IPS-15b (cell line): ENCODE measurements at regions not wholly inside any gene's neighbourhood (a gene's known extent, or its start where the extent isn't known, plus 50 kb on each side); places are given as distances from the start of the nearest gene placed in this dataset.

Experiments
- H3K27me3 ChIP-seq: one replicate; pipeline ENCODE4 v1.6.1; 2013; ENCODE audit warnings: low read length; ENCODE audit not compliant: control insufficient read depth, insufficient read depth
- H3K36me3 ChIP-seq: one replicate; pipeline ENCODE4 v1.6.1; 2013; ENCODE audit warnings: low read length; ENCODE audit not compliant: control insufficient read depth, insufficient read depth
- H3K4me1 ChIP-seq: one replicate; pipeline ENCODE4 v1.6.1; 2013; ENCODE audit warnings: mild to moderate bottlenecking, low read length; ENCODE audit not compliant: control insufficient read depth, insufficient read depth
- H3K4me3 ChIP-seq: one replicate; pipeline ENCODE4 v1.5.1; 2013; ENCODE audit warnings: low read depth, low read length
- H3K9ac ChIP-seq: one replicate; pipeline ENCODE4 v1.6.1; 2013; ENCODE audit warnings: low read depth, mild to moderate bottlenecking, low read length
- H3K9me3 ChIP-seq: one replicate; pipeline ENCODE4 v1.6.1; 2013; ENCODE audit warnings: mild to moderate bottlenecking, low read length; ENCODE audit not compliant: control insufficient read depth, insufficient read depth

- Histone ChIP-seq H3K9me3 (no peaks in the 10 kb centered on the region), H3K4me1 (no peaks in the 10 kb centered on the region), H3K36me3 (no peaks in the 10 kb centered on the region), H3K27me3 (peaks cover 9% of the 10 kb centered on the region), H3K9ac (no peak overlapping the region), H3K4me3 (no peak overlapping the region)
These were observed 160.9 kb downstream of the TRIM29 start for GRCh38 chr11:119976805-119977560.

DNA sequence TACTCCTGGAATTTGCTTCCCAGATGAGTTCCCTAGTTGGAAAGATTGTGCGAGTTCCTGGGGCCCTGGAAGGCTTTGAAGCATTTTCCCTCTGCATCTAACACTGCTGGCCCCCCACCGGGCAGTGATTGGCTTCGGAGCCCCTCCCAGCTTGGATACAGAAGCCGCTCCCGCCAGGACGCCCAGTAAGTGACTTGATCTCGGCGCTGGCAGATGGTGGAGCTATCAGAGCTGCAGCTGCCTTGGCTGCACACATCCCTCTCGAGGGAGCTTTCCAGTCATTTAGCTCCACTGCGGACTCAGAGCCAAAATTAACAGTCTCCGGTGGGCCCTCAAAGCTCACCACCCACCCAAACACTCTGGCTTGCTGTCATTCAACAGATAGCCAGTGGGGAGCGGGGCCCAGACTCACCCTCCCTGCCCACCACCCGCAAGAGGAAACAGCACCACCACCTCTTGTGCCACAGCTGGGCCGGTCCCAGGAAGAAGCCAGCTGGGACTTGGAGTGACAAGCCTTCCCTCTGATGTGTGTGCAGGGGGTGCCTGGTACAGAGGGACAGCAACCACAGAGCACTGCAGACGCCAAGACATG lies 162.3 kb downstream of the TRIM29 start:
- no peaks in the 10 kb centered on the region for H3K4me1 ChIP-seq
- no peak overlapping the region for H3K9ac ChIP-seq
- H3K27me3 ChIP-seq = peaks cover 9% of the 10 kb centered on the region

DNA sequence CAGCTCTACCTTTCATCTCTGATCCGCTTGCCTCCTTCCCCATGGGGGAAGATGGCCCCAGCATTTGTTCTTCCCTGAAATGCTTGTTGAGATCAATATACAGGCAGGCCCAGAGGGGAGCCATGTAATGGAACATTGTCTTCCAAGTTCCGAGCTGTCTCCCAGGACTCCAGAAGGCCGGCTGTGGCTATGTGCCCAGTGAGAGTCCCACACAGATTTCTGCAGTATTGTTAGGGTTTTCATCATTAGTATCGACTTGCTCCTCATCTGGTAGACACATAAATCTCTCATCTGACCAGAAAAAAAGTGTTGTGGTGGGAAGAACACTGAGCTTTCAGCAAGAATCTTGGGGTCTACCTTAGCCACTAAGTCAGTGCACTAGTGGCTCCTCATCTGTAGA lies 163.4 kb downstream of the TRIM29 start:
- H3K4me3 ChIP-seq = no peak overlapping the region
- no peak overlapping the region for H3K9ac ChIP-seq
- no peaks in the 10 kb centered on the region for H3K36me3 ChIP-seq
- H3K27me3 ChIP-seq = peaks cover 9% of the 10 kb centered on the region
- no peaks in the 10 kb centered on the region for H3K9me3 ChIP-seq
- no peaks in the 10 kb centered on the region for H3K4me1 ChIP-seq

More for the DNA sequence above, 162.3 kb downstream of the TRIM29 start:
- Histone ChIP-seq H3K9me3 (no peaks in the 10 kb centered on the region), H3K4me3 (no peak overlapping the region), H3K36me3 (no peaks in the 10 kb centered on the region)

DNA sequence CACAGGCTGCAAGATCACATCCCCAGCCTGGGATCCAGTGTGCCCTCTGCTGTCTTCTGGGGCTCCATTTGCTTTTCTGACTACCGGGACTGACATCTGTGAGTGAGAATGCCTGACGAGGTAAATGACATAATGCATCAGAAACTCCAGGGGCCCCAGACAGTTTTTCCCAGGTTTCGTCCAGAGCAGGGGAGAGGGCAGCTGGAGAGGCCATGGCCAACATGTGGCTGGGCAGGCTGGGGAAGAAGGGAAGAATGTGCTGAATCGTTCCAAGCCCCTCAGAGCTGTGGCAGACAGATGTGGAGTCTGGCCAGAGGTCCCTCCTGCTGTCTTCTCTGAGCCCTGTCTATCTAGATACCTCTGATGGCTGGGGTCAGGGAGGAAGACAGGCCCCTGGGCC lies 163.9 kb downstream of the TRIM29 start:
- peaks cover 9% of the 10 kb centered on the region for H3K27me3 ChIP-seq
- no peak overlapping the region for H3K4me3 ChIP-seq
- no peaks in the 10 kb centered on the region for H3K4me1 ChIP-seq
- H3K36me3 ChIP-seq = no peaks in the 10 kb centered on the region
- no peaks in the 10 kb centered on the region for H3K9me3 ChIP-seq
- no peak overlapping the region for H3K9ac ChIP-seq

DNA sequence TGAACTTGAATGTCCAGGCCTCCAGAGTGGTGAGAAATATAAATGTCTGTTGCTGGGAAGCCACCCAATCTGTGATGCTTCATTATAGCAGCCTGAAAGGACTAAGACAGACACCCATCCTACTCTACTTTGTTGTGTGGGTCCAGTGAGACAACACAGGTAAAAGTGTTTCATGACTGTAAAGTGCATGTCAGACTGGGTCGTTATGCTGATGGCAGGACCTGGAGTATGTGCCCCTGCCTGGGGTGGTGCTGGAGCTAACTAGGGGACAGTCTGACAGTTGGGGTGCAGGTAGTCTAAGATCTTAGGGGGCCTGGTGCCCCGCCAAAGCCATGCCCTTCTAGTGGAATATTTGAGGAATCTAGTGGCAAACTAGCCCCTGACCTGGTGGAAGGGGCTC lies 165.6 kb downstream of the TRIM29 start:
- no peaks in the 10 kb centered on the region for H3K4me1 ChIP-seq
- H3K9me3 ChIP-seq = no peaks in the 10 kb centered on the region
- no peak overlapping the region for H3K4me3 ChIP-seq
- H3K36me3 ChIP-seq = no peaks in the 10 kb centered on the region
- peaks cover 9% of the 10 kb centered on the region for H3K27me3 ChIP-seq
- H3K9ac ChIP-seq = no peak overlapping the region

- Histone ChIP-seq H3K27me3 (peaks cover 6% of the 10 kb centered on the region), H3K9me3 (no peaks in the 10 kb centered on the region), H3K4me3 (no peak overlapping the region), H3K4me1 (no peaks in the 10 kb centered on the region), H3K36me3 (no peaks in the 10 kb centered on the region), H3K9ac (no peak overlapping the region)
These were observed 167.2 kb downstream of the TRIM29 start for GRCh38 chr11:119970555-119971304.

GRCh38 chr11:119964136-119965025 lies 173.5 kb downstream of the TRIM29 start:
- Histone ChIP-seq H3K36me3 (no peaks in the 10 kb centered on the region), H3K9ac (no peak overlapping the region), H3K27me3 (peaks cover 3% of the 10 kb centered on the region), H3K9me3 (no peaks in the 10 kb centered on the region), H3K4me1 (peaks cover 14% of the 10 kb centered on the region), H3K4me3 (no peak overlapping the region)

DNA sequence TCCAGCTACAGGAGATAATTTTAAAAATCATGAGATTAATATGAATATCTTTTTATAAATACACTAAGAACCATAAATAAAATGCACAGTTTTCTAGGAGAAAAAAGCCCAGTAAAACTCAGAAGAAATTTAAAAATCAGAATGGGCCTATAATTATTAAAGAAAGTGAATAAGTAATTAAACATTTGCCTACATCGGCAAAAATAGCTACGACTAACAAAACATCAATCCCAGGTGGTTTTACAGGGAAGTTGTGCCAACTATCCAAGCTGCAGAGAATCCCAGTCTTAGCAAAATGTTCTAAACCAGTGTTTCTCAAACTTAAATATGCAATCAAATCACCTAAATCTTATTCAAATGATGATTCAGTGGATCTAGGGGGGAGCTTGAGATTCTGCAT lies 180.0 kb downstream of the TRIM29 start:
- no peaks in the 10 kb centered on the region for H3K36me3 ChIP-seq
- no peaks in the 10 kb centered on the region for H3K27me3 ChIP-seq

DNA sequence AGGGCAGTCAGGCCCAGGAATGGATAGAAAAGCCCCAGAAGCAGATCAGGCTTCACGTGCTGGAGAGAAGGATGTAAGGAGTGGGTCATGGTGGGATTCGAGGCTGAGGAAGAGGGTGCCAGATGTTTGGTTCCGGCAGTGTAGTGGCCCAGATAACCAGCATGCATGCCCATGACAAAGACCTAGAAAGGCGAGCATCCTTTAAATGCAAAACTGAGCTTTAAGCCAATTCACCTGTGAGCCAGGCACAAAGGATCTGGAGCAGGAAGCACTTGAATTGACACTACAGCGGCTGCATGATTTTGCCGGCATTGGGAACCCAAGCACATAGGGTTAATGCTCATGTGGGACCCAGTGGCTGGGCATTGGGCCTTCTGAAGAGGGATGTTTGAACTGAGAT lies 185.5 kb downstream of the TRIM29 start:
- no peaks in the 10 kb centered on the region for H3K9me3 ChIP-seq
- H3K9ac ChIP-seq = no peak overlapping the region
- no peaks in the 10 kb centered on the region for H3K36me3 ChIP-seq
- H3K27me3 ChIP-seq = peaks cover under 1% of the 10 kb centered on the region
- no peak overlapping the region for H3K4me3 ChIP-seq
- no peaks in the 10 kb centered on the region for H3K4me1 ChIP-seq

More for the DNA sequence above, 180.0 kb downstream of the TRIM29 start:
- no peaks in the 10 kb centered on the region for H3K9me3 ChIP-seq
- H3K9ac ChIP-seq = no peak overlapping the region
- H3K4me3 ChIP-seq = no peak overlapping the region
- H3K4me1 ChIP-seq = no peaks in the 10 kb centered on the region

DNA sequence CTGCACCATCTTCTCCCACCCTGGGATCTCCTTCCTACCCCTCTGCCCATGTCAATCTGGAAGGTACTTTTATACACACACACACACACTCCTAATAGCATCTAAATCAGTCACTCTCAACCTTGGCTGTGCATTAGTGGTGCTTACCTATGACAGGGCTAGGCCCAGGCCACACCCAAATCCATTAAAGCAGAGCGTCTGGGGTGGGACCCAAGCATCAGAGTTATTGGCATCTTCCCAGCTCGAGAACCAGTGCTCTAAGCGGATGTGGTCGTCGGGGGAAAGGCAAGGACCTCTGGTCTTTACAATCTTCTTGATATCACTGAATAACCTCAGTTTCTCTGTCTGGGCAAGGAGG lies 194.6 kb downstream of the TRIM29 start:
- peaks cover 2% of the 10 kb centered on the region for H3K27me3 ChIP-seq
- no peaks in the 10 kb centered on the region for H3K9me3 ChIP-seq
- H3K36me3 ChIP-seq = no peaks in the 10 kb centered on the region
- no peak overlapping the region for H3K4me3 ChIP-seq
- no peaks in the 10 kb centered on the region for H3K4me1 ChIP-seq
- no peak overlapping the region for H3K9ac ChIP-seq

GRCh38 chr11:119942583-119943297 lies 195.2 kb downstream of the TRIM29 start:
- H3K4me3 ChIP-seq = no peak overlapping the region
- H3K9ac ChIP-seq = no peak overlapping the region
- no peaks in the 10 kb centered on the region for H3K9me3 ChIP-seq

More at GRCh38 chr11:119942583-119943297, 195.2 kb downstream of the TRIM29 start:
- H3K27me3 ChIP-seq = peaks cover 2% of the 10 kb centered on the region
- no peaks in the 10 kb centered on the region for H3K4me1 ChIP-seq
- H3K36me3 ChIP-seq = no peaks in the 10 kb centered on the region
